LNCaP clone FGC (cell line): ENCODE measurements at regions not wholly inside any gene's neighbourhood (a gene's known extent, or its start where the extent isn't known, plus 50 kb on each side); places are given as distances from the start of the nearest gene placed in this dataset.
"Not testable (repeated sequence)": the region's sequence is repeated elsewhere in the genome, so short reads cannot be mapped to it uniquely, and the experiment has no call there.

Source experiments
- DNase-seq: peaks from one replicate; pipeline ENCODE4 v3.0.0-alpha.2; 2011; ENCODE audit warnings: low read depth
- H3K4me3 ChIP-seq: 2 replicates; pipeline ENCODE4 v1.5.1; 2011; ENCODE audit warnings: mild to moderate bottlenecking, low read depth, low read length, control low read depth
- CTCF ChIP-seq: IDR thresholded peaks from 2 replicates; pipeline ENCODE4 v1.5.1; 2012; ENCODE audit warnings: mild to moderate bottlenecking; ENCODE audit not compliant: control insufficient read depth, insufficient read depth; ENCODE audit errors: extremely low read depth

GRCh38 chr14:53841109-53842099, 115.2 kb downstream of the BMP4 start:
- no peak overlapping the region for H3K4me3 ChIP-seq
- no peak for DNase-seq
- TF ChIP-seq CTCF: no peak

- TF ChIP-seq CTCF: no peak
- H3K4me3 ChIP-seq: no peak overlapping the region
- no peak for DNase-seq
These were observed 116.2 kb downstream of the BMP4 start for GRCh38 chr14:53840444-53840843.

- no peak for TF ChIP-seq CTCF
- DNase-seq: no peak
- H3K4me3 ChIP-seq: no peak overlapping the region
These were observed 118.3 kb downstream of the BMP4 start for GRCh38 chr14:53838374-53838773.

GRCh38 chr14:53837656-53838055, 119.0 kb downstream of the BMP4 start:
- DNase-seq, H3K4me3 ChIP-seq: not testable (repeated sequence)

- no peak overlapping the region for H3K4me3 ChIP-seq
- no peak for TF ChIP-seq CTCF
- DNase-seq: no peak
These were observed 120.1 kb downstream of the BMP4 start for GRCh38 chr14:53836551-53836950.

DNA sequence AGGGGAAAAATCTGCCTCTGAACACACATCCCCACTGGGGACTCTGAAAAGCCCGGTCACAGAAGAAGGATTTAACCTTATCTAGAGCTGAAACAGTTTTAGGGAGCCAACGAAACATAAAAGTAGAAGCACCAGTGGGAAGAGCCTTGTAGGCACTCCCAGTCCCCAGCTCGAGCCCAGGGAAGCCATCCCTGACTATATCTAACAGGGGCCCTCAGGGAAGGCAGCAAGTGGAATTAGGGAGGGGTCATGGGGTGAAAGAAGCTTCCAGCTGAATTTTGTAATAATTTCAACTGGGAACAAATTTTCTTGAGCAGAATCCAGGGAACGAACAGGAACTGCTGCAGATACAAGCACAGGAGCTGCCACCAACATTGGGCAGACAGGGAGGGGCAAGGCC, 127.8 kb downstream of the BMP4 start:
- no peak for DNase-seq
- no peak for TF ChIP-seq CTCF
- no peak overlapping the region for H3K4me3 ChIP-seq

- no peak overlapping the region for H3K4me3 ChIP-seq
- no peak for TF ChIP-seq CTCF
- DNase-seq: no peak
These were observed 132.6 kb downstream of the BMP4 start for GRCh38 chr14:53824061-53824460.
